ENCODE measurements at regions not wholly inside any gene's neighbourhood (a gene's known extent, or its start where the extent isn't known, plus 50 kb on each side); places are given as distances from the start of the nearest gene placed in this dataset.

DNA sequence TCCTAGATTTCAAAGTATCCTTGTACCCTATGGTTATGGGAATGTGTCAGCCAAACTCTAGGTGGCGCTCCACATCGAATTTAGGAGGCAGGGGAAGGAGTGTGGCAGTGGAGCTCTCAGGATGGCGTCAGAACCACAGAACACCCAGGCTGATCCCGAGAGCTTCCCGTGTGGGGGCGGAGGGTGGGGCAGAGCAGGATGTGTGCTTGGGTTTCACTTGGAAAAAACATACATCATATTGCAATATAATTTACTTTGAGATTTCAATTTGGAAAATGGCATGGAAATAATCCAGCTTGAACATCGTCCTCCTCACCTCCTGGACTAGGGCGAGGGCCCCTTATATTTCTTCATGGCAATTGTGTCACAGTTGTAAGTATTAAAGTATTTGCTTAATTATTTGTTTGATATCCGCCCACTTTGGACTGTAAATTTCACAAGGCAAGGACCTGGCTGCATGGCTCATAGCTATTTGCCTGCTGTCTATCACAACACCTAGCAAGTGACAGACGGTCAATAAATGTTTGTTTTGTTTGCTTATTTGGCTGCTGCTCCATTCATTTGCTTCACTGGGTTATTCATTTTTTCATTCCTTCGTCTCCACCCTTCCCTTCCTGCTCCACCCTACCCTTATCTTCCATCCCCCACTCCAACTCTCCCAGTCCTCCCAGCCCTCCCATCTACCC lies 221.5 kb upstream of the HMGA2 start:
- no peaks in the 10 kb centered on the region for H3K36me3 ChIP-seq (ENCODE audit: insufficient read depth, low read depth, low read length)
- no peaks in the 10 kb centered on the region for H3K9me3 ChIP-seq (ENCODE audit: insufficient read depth, low read depth, low read length)
- no peaks in the 10 kb centered on the region for H3K27me3 ChIP-seq (ENCODE audit: insufficient read depth, low read length)
- H3K4me1 ChIP-seq (ENCODE audit: insufficient read depth, low read length), result peaks cover 17% of the 10 kb centered on the region; the same call in 1 of the 2 replicates
- peak overlapping the region; percentile 15; the same call in 1 of the 2 replicates for H3K4me3 ChIP-seq (ENCODE audit: low read length)
- no peak overlapping the region for H3K27ac ChIP-seq (ENCODE audit: low read length)
- no peak overlapping the region for H3K9ac ChIP-seq (ENCODE audit: low read depth, low read length)

DNA sequence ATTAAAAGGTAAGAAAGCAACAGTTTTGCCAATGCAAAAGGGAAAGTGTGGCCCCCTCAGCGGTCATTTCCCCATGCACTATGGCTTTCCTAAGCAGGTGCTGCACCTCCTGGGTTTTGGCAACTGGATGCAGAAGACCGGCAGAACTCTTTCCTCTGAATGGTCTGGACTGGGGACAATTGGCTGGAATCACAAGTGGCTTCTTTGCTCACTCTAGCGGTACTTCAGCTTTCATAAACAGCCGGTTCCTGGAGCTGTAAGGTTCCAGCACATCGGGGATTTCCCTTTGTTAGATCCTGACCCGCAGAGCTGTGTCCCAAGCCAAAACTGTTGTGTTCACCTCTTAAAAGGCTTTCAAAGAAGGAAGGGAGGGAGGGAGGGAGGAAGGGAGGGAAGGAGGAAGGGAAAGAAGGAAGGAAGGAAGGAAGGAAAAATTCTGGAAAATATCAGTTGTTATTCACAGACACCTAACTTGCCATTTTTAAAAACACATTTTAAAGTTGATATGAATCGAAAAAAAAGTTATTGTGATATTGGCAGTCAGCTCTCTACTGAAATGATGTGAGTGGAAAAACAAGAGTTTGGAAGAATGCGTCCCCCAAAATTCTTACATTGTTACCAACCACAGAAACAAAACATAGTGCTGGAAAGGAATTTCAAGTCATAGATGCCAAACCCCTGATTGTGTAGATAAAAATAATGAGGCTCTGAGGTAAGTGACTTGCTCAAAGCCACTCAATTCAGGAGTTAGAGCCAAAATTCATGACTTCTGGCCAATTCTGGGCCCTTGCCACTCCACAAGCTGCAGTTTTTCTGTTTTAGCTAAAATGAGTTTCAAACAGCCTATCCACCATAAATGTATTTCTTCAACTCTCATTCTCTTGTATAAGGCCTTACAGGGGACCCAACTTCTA lies 220.6 kb upstream of the HMGA2 start:
- H3K27ac ChIP-seq (ENCODE audit: low read length), result no peak overlapping the region
- peaks cover 10% of the 10 kb centered on the region; the same call in 1 of the 2 replicates for H3K4me1 ChIP-seq (ENCODE audit: insufficient read depth, low read length)
- H3K4me3 ChIP-seq (ENCODE audit: low read length), result no peak overlapping the region
- H3K9me3 ChIP-seq (ENCODE audit: insufficient read depth, low read depth, low read length), result no peaks in the 10 kb centered on the region
- H3K27me3 ChIP-seq (ENCODE audit: insufficient read depth, low read length), result no peaks in the 10 kb centered on the region
- H3K36me3 ChIP-seq (ENCODE audit: insufficient read depth, low read depth, low read length), result no peaks in the 10 kb centered on the region
- H3K9ac ChIP-seq (ENCODE audit: low read depth, low read length), result no peak overlapping the region

DNA sequence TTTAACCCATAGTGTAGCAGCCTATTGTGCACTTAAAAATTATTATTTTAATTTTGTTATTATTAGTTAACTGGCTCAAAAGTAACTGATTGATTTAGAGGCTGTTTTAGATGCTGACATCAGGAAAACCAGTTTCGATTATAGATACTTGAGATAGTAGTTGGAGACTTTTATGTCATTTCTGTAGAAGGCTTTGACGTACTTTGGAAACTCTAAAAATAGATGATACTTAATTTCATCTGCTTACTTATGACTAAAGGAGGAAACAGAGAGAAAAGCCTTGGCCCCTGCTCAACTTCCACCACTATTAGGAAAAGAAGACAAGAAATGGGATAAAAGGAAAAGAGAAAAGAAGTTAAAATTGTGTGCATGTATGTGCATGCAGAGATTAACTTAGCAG lies 219.3 kb upstream of the HMGA2 start:
- Histone ChIP-seq H3K27ac (ENCODE audit: low read length) (no peak overlapping the region), H3K9me3 (ENCODE audit: insufficient read depth, low read depth, low read length) (no peaks in the 10 kb centered on the region), H3K36me3 (ENCODE audit: insufficient read depth, low read depth, low read length) (no peaks in the 10 kb centered on the region), H3K27me3 (ENCODE audit: insufficient read depth, low read length) (no peaks in the 10 kb centered on the region), H3K4me1 (ENCODE audit: insufficient read depth, low read length) (peaks cover 3% of the 10 kb centered on the region; the same call in 1 of the 2 replicates), H3K9ac (ENCODE audit: low read depth, low read length) (no peak overlapping the region), H3K4me3 (ENCODE audit: low read length) (no peak overlapping the region)

DNA sequence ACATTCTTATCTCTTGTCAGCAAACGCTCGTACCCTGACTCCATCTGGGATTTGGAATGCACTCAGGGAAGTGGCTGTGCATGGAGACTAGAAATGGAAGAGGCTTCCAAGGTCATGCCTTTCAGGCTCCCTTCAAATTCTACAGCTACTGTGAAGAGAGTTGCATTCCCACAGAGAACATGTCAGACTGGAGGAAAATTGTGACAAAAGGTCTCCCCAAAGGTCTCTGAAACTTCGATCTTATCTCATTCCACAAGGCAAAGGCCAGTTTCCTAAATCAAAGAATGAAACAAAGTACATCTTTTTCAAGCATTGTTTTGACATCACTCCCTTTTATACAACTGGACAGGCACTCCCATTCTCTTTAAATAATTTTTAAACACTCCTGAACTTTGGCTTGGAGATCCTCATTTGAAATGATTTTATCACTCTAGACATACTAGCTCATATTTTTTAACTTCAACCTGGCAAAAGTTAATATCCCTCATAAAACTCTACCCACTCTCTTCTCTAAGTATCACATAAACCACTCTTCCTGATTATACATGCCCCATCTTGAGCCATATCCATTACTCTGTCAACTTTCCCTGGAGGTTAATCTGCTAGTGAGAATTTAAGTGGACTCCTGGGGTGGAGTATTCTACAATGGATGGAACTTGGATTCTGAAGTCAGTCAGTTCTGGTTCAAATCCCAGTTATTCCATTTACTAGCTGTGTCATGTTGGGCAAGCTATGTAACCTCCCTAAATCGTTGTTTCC lies 218.1 kb upstream of the HMGA2 start:
- H3K4me1 ChIP-seq (ENCODE audit: insufficient read depth, low read length), result peaks cover 3% of the 10 kb centered on the region; the same call in 1 of the 2 replicates
- H3K36me3 ChIP-seq (ENCODE audit: insufficient read depth, low read depth, low read length), result no peaks in the 10 kb centered on the region
- no peak overlapping the region for H3K4me3 ChIP-seq (ENCODE audit: low read length)
- no peak overlapping the region for H3K9ac ChIP-seq (ENCODE audit: low read depth, low read length)
- no peaks in the 10 kb centered on the region for H3K9me3 ChIP-seq (ENCODE audit: insufficient read depth, low read depth, low read length)
- no peaks in the 10 kb centered on the region for H3K27me3 ChIP-seq (ENCODE audit: insufficient read depth, low read length)
- H3K27ac ChIP-seq (ENCODE audit: low read length), result no peak overlapping the region

DNA sequence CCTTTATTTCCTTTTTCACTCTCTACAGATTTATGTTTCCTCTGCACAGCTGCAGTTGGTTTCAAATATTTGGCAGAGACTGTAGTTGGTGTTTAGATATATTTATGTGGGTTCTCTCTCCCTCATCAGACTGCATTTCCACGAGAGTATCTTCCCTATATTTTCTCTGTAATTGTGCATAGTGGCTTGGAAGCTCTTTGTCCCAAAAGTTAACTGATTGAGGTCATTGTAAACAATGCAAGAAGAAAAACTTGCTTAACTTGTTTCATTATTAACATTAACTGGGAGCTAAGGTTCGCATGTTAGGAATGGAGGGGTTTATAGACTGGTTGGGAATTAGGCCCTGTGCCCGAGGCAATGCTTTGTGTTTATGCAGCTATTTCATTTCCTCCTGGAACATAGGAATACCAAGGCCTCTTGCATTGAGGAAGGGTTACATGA lies 216.9 kb upstream of the HMGA2 start:
- Histone ChIP-seq H3K4me3 (ENCODE audit: low read length) (no peak overlapping the region), H3K27ac (ENCODE audit: low read length) (no peak overlapping the region), H3K4me1 (ENCODE audit: insufficient read depth, low read length) (peaks cover 3% of the 10 kb centered on the region), H3K9me3 (ENCODE audit: insufficient read depth, low read depth, low read length) (no peaks in the 10 kb centered on the region), H3K27me3 (ENCODE audit: insufficient read depth, low read length) (no peaks in the 10 kb centered on the region), H3K9ac (ENCODE audit: low read depth, low read length) (no peak overlapping the region), H3K36me3 (ENCODE audit: insufficient read depth, low read depth, low read length) (no peaks in the 10 kb centered on the region)

DNA sequence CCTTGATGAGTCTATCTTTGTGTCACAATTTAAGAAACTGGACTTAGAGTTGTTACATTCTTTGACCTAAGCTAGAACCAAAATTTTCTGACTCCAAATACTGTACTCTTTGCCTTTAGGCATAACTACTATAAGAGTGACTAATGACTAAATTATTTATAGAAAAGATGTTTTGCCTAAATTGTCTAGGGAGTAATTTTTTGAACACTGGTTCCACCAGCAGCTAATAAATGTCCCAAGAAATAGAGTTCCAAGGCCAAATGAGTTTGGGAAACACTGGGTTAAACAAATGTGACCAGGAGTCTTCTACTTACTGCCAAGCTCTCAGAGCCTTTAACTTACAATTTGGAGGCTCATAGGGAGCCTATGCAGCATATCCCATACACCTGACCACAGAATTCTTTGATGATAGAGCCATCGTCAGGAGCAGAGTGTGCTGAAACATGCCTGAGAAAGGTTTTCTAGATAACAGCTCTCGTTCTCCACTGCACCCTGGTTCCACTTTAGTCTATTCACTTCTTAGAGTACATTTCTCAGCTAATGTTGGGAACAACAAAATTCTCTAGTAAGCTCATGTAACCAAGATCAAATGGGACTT lies 215.9 kb upstream of the HMGA2 start:
- H3K9ac ChIP-seq (ENCODE audit: low read depth, low read length), result no peak overlapping the region

DNA sequence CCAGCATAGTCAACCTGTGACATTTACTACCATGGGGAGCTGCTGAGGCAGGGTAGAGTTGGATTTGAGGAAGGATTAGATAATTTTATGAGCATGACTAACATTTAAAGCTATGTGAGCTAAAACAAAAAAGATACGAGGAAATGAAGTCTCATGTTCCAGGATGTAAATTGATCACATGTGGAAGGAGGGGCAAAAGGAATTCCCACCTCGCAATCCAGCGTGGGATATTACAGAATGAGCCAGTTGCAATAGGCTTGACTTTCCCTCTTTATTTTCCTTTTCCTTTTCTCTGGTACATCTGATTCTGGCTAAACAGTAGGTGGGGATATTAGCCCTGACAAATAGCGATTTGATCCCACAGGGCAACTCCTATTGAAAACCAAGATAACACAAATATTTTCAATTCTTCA lies 214.9 kb upstream of the HMGA2 start:
- H3K27me3 ChIP-seq (ENCODE audit: insufficient read depth, low read length), result no peaks in the 10 kb centered on the region
- H3K36me3 ChIP-seq (ENCODE audit: insufficient read depth, low read depth, low read length), result no peaks in the 10 kb centered on the region
- no peaks in the 10 kb centered on the region for H3K9me3 ChIP-seq (ENCODE audit: insufficient read depth, low read depth, low read length)
- no peak overlapping the region for H3K27ac ChIP-seq (ENCODE audit: low read length)
- H3K4me3 ChIP-seq (ENCODE audit: low read length), result no peak overlapping the region
- H3K9ac ChIP-seq (ENCODE audit: low read depth, low read length), result no peak overlapping the region
- no peaks in the 10 kb centered on the region; the same call in 1 of the 2 replicates for H3K4me1 ChIP-seq (ENCODE audit: insufficient read depth, low read length)

More for the DNA sequence above, 215.9 kb upstream of the HMGA2 start:
- Histone ChIP-seq H3K27ac (ENCODE audit: low read length) (no peak overlapping the region), H3K36me3 (ENCODE audit: insufficient read depth, low read depth, low read length) (no peaks in the 10 kb centered on the region), H3K4me1 (ENCODE audit: insufficient read depth, low read length) (no peaks in the 10 kb centered on the region; the same call in 1 of the 2 replicates), H3K27me3 (ENCODE audit: insufficient read depth, low read length) (no peaks in the 10 kb centered on the region), H3K4me3 (ENCODE audit: low read length) (no peak overlapping the region), H3K9me3 (ENCODE audit: insufficient read depth, low read depth, low read length) (no peaks in the 10 kb centered on the region)

DNA sequence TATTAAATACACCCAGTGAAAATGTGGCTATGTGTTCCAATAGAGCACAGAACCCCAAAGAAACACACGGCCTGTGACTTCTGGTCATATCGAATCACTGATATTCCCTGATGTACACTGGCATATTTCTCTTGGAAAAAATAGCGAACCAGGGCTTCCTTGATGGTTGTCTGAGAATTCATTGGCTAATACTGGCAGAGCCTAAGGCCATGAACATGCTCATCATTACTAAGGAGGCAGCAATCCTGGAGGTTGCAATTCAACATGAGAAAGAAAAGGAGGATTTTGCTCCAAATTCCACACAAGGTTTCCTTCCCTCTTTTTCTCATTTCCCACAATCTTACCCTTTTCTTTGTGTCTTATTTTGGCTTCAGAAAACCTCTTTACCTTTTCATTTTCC lies 212.9 kb upstream of the HMGA2 start:
- H3K27me3 ChIP-seq (ENCODE audit: insufficient read depth, low read length), result no peaks in the 10 kb centered on the region
- H3K9ac ChIP-seq (ENCODE audit: low read depth, low read length), result no peak overlapping the region
- H3K4me1 ChIP-seq (ENCODE audit: insufficient read depth, low read length), result no peaks in the 10 kb centered on the region; the same call in 1 of the 2 replicates
- H3K4me3 ChIP-seq (ENCODE audit: low read length), result no peak overlapping the region
- H3K27ac ChIP-seq (ENCODE audit: low read length), result no peak overlapping the region
- H3K9me3 ChIP-seq (ENCODE audit: insufficient read depth, low read depth, low read length), result no peaks in the 10 kb centered on the region
- no peaks in the 10 kb centered on the region for H3K36me3 ChIP-seq (ENCODE audit: insufficient read depth, low read depth, low read length)

DNA sequence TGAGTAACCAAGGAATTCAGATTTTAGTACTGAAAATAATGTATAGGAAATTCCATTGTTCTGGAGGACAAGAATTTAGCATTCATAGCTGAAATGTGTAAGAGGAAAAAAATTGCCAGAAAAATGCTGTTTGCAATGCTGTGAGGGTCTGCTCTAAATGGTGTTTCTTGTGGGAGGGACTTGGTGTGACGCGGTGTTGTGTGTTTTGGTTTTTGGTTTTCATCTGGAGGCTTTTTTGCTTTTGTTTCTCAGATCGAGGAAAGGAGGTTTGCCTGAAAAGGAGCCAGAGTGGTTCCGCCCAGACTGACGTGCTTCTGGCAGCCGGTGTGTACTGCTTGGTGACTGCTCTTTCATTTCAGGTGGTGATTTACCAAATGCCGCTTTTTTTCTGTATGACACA lies 211.8 kb upstream of the HMGA2 start:
- Histone ChIP-seq H3K4me1 (ENCODE audit: insufficient read depth, low read length) (no peaks in the 10 kb centered on the region; the same call in 1 of the 2 replicates), H3K27ac (ENCODE audit: low read length) (no peak overlapping the region), H3K4me3 (ENCODE audit: low read length) (no peak overlapping the region), H3K9me3 (ENCODE audit: insufficient read depth, low read depth, low read length) (no peaks in the 10 kb centered on the region), H3K9ac (ENCODE audit: low read depth, low read length) (no peak overlapping the region), H3K36me3 (ENCODE audit: insufficient read depth, low read depth, low read length) (no peaks in the 10 kb centered on the region), H3K27me3 (ENCODE audit: insufficient read depth, low read length) (no peaks in the 10 kb centered on the region)

DNA sequence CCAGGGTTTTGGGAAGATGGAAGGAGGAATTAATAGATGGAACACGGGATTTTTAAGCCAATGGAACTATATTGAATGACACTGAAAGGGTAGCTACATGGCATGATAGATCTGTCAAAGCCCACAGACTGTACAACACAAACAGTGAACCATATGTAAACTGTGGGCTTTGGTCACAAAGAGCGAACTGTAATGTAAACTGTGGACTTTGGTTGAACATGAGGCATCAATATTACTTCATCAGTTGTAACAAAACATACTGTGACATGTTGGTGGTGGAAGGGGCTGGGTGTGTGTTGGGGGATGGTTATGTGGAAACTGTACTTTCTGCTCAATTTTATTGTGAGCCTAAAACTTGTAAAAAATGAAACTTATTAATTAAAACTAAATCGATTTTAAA lies 210.6 kb upstream of the HMGA2 start:
- H3K36me3 ChIP-seq (ENCODE audit: insufficient read depth, low read depth, low read length), result no peaks in the 10 kb centered on the region
- H3K4me1 ChIP-seq (ENCODE audit: insufficient read depth, low read length), result no peaks in the 10 kb centered on the region; the same call in 1 of the 2 replicates
- no peaks in the 10 kb centered on the region for H3K27me3 ChIP-seq (ENCODE audit: insufficient read depth, low read length)
- H3K9me3 ChIP-seq (ENCODE audit: insufficient read depth, low read depth, low read length), result no peaks in the 10 kb centered on the region
- H3K27ac ChIP-seq (ENCODE audit: low read length), result no peak overlapping the region
- H3K9ac ChIP-seq (ENCODE audit: low read depth, low read length), result no peak overlapping the region
- no peak overlapping the region for H3K4me3 ChIP-seq (ENCODE audit: low read length)

DNA sequence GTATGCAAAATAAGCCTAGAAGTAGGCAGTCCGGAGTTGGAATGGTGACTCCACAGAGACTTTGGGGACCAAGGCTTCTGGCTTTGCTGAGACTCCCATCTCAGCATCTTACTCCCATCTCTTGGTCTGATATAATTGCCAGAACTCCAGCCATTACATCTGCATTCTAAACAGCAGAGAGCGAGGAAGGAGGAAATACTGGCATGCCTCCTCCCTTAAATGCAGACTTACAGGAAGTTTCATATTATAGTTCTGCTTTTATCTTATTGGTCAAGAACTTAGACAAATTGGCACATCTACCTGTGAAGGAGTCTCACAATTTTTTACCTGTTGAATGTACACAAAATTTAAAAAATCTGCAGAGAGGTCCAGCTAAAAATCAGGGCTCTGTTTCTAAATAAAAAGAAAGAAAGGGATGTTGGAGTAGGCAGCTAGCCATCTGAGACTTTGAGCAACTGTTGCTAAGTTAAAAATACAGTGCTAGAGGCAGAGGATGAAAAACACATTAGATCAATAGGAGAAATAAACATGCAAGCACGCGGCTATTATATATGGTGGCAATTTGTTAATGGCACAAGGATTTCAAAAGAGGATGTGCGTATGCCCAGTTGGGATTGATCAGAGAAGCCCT lies 209.9 kb upstream of the HMGA2 start:
- Histone ChIP-seq H3K27ac (ENCODE audit: low read length) (no peak overlapping the region), H3K9ac (ENCODE audit: low read depth, low read length) (no peak overlapping the region), H3K4me3 (ENCODE audit: low read length) (no peak overlapping the region), H3K9me3 (ENCODE audit: insufficient read depth, low read depth, low read length) (no peaks in the 10 kb centered on the region), H3K27me3 (ENCODE audit: insufficient read depth, low read length) (no peaks in the 10 kb centered on the region), H3K4me1 (ENCODE audit: insufficient read depth, low read length) (no peaks in the 10 kb centered on the region; the same call in 1 of the 2 replicates), H3K36me3 (ENCODE audit: insufficient read depth, low read depth, low read length) (no peaks in the 10 kb centered on the region)

All from iPS-20b (cell line).